GM21529 (cell line): ENCODE measurements at regions not wholly inside any gene's neighbourhood (a gene's known extent, or its start where the extent isn't known, plus 50 kb on each side); places are given as distances from the start of the nearest gene placed in this dataset.
"Not testable (repeated sequence)": the region's sequence is repeated elsewhere in the genome, so short reads cannot be mapped to it uniquely, and the experiment has no call there.

Experiments used
- ATAC-seq: cut with Tn5 transposase; IDR thresholded peaks from one replicate; pipeline ENCODE4 v1.9.1; 2021; ENCODE audit not compliant: unreplicated experiment

GRCh38 chr6:164063346-164063745, 648.8 kb downstream of the QKI start:
- ATAC-seq: no peak

DNA sequence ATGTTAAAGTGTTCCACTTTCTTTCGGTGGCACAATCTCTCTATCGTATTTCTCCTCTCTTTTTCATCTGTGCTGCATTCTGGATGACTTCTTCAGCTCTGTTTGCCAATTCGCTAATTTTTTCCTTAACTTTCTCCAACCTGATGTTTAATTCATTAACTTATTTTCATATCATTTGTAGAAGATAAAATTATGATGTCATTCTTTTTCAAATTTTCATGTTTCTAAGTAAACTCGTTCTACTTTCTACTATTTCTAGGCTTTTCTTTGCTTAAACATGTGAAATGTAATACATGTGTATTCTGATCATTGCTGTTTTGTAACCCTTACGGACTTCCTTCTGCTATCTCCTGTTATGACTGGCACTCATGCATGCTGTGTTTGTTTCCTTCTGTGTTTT, 648.4 kb downstream of the QKI start:
- no peak for ATAC-seq

GRCh38 chr6:164057876-164058275, 643.4 kb downstream of the QKI start:
- ATAC-seq: no peak

- no peak for ATAC-seq
Observed at GRCh38 chr6:164051427-164051826, 636.9 kb downstream of the QKI start.

DNA sequence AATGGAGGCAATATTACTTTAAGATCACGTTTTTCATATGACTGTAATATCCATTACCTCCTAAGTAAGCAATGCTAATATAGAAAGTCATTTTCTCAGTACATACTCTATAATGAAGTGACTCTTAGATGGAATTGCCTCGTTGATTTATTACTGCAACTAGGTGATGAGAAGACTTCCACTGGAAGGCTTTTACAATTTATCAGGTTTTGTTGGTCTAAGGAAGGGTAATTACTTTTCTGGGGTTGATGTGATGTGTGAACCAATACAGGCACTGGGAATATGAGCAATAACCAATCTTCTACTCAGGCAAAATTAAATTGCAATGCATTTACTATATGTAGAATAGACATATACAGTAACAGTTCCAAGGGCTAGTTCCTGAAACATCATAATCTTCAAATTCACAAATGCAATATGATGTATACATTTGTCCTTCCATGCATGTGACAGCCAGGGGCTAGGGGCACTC, 635.0 kb downstream of the QKI start:
- no peak for ATAC-seq

- no peak for ATAC-seq
Observed at GRCh38 chr6:164048840-164049516, 634.5 kb downstream of the QKI start.

- ATAC-seq: no peak
Observed at GRCh38 chr6:164045082-164045481, 630.6 kb downstream of the QKI start.

- ATAC-seq: not testable (repeated sequence)
Observed at GRCh38 chr6:164043656-164044055, 629.1 kb downstream of the QKI start.

GRCh38 chr6:164042212-164042611, 627.7 kb downstream of the QKI start:
- ATAC-seq: no peak

- no peak for ATAC-seq
Observed at GRCh38 chr6:164040994-164041393, 626.5 kb downstream of the QKI start.

DNA sequence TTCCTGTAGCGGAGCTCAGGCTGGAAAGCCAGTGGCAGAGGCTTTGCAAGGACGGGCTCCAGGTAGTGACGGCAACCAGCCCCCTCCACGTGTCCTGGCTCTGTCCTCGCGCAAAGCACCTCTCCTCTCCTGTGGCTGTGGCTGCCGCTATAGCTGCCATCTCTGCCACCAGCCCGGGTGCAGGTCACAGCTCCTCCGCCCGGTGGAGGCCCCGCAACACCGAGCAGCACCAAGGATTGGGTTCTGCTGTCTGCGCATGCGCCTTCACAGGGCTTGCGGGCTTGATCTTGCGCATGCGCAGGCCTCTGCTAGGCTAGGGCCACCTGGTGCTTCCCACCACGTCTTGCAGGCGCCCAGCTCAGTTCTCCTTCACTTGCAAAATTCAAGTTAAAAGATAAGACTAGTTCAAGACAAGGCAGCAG, 625.4 kb downstream of the QKI start:
- ATAC-seq: no peak

DNA sequence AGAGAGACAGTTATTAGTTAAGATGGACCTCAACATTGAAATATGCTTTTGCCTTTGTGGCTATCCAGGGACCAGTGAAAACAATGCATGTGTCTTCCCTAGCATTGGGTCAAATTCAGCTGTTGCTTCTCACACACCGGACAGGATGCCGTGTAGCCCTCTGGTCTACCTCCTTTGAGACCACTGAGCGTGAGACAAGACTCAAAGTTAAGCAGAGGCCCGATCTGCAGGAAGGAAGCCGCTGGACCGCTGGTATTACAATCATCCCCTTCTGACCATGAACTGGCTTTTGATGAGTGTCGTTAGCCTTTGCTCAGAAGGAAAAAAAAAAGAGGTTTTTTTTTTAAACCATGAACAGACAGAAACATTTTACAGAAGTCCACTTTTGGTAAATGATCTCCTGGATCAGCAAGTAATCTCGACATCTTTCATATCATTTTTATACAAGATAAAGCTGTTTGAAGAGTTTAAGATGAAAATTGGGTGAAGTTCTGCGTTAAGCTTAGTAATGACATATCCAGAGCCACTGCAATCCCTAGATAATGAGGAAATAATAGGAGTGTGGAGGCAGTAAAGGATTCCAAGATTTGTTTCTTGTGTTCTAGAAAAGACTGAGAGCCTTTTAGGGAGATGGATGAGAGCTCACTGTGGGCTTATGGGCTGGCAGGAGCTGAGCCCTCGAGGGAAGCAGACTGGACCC, 622.8 kb downstream of the QKI start:
- ATAC-seq: no peak

DNA sequence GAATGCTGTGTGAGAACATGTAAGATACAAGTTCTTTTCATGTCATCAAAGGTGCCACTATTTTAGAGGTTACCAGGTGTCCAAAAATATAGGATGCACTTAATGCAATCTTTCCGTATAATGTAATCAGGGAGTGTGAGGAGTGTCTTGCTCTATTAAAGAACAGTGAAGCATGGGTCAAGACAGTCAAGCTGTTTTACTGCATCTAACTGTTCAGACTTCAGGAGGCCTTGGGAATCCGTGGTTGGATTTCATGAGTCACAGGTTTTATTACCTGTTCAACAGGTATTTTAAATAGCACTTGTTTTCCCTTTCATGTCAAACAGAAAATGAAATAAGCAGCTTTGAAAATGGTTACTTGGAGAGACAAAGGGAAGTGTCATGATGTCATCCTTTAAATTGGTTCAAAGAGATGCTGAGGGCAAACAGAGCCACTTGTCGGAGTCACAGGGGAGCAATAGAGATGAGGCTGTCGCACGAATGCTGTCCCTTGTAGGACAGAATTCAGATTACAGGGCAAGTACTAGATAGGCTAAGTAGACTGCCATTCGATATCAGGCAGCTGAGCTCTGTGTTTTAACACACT, 621.5 kb downstream of the QKI start:
- ATAC-seq: no peak

- no peak for ATAC-seq
Observed at GRCh38 chr6:164034602-164035140, 620.2 kb downstream of the QKI start.

DNA sequence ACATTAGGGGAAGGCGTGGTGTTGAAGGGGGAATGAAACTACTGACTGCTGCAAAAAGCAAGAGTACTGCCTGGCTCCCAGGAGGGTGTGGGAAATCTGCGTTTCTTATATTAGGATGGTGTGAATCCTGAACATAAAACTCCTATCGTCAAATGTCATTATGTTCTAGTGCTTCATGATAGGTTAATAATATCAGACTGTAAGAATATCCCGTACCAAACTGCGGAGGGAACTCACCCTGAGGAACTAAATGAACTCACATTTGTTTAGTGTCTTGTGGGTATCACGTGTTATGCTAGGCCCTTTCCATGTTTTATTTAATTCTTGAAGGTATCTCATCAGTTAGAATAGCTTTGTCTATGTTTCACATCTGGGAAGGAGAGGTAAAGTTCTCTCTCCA, 610.7 kb downstream of the QKI start:
- no peak for ATAC-seq

GRCh38 chr6:164023535-164023934, 609.0 kb downstream of the QKI start:
- no peak for ATAC-seq

DNA sequence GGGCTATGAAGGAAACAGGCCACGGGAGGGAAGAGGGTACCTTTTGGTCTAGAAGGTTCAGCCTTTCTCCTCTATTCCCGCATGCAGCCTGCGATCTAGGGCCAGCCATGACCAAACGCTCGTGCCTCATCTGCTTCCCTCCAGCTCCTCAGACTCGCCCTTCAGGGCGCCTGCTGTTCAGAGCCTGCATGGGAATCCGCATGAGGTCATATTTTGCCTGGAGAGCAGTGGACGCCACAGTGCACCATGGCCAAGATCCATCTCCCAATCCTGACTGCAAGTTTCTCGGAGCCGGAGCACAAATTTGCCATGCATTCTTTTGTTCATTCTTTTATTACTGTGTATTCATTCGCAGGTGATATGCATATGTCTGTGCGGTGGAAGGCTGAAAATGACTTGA, 608.1 kb downstream of the QKI start:
- ATAC-seq: no peak

DNA sequence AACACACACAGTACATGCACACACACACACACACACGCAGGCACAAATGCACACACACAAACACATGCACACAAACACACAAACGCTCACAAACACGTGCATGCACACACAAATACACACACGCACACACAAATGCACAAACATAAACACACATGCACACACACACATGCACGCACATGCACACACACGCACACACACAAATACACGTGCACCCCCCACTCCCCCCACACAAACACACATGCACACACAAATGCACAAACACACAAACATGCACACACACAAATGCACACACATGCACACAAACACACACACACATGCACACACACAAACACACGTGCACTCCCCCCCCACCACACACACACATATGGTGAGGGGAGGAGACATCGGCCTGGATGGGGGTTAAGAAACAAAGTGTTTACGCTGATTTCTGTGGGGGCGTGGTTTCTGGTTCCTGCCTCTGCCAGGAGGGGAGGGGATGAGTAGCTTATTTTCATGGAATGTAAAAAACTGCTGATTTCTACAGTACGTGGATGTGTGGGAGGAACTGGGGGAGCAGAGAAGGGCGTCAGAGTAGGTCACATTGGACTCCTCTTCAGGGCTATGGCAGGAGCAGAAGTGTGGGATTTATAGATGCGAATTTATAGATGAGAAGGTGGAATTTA, 607.2 kb downstream of the QKI start:
- ATAC-seq: no peak

GRCh38 chr6:164020142-164020541, 605.6 kb downstream of the QKI start:
- no peak for ATAC-seq

DNA sequence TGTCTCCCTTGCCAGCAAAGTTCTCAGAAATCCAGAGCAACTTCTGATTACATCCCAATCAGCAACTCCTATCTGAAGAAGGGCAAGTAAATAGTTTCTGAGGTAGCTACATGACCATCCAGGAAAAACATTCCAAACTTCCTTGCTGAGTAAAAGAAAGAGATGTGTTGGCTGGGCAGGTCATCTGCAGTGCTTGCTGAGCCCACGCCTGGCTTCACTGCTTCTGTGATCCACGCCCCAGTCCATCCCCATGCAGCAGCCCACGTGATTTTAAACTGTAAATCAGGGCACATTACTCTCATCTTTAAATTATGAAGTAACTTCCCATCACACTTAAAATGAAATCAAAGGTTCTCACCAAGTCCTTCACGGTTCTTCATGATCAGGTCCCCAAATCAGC, 603.6 kb downstream of the QKI start:
- ATAC-seq: no peak

- ATAC-seq: no peak
Observed at GRCh38 chr6:164016056-164016455, 601.5 kb downstream of the QKI start.
